ENCODE measurements at regions not wholly inside any gene's neighbourhood (a gene's known extent, or its start where the extent isn't known, plus 50 kb on each side); places are given as distances from the start of the nearest gene placed in this dataset.

- H2BK15ac ChIP-seq (ENCODE audit: low read depth, low read length) = no peak overlapping the region
These were observed 151.7 kb downstream of the ZPLD1 start for GRCh38 chr3:102586485-102586884.

More at GRCh38 chr3:102586485-102586884, 151.7 kb downstream of the ZPLD1 start:
- Mint-ChIP-seq H3K4me1 (no peaks in the 10 kb centered on the region), H3K27ac (no peak overlapping the region), H3K36me3 (ENCODE audit: insufficient read depth in 1 of 3, low read depth in 3 of 3) (no peaks in the 10 kb centered on the region), H3K9me3 (peaks cover 0 to 3% of the 10 kb centered on the region in 2 experiments; a peak in 2 of 5 replicates), H3K27me3 (ENCODE audit: low read depth) (no peaks in the 10 kb centered on the region), H3K4me3 (no peak overlapping the region)
- TF ChIP-seq CTCF (conservative IDR thresholded peaks at IDR 0.05) = no peak
- Histone ChIP-seq H2BK20ac (ENCODE audit: low read depth, low read length, poor library complexity, severe bottlenecking) (no peak overlapping the region), H3K9me3 (ENCODE audit: control insufficient read depth, low read depth, low read length) (no peaks in the 10 kb centered on the region), H2BK5ac (ENCODE audit: insufficient read length, low read length) (no peak overlapping the region), H3T11ph (ENCODE audit: low read length) (no peak overlapping the region), H3K23me2 (ENCODE audit: insufficient read length, low read depth, low read length, poor library complexity, severe bottlenecking) (no peaks in the 10 kb centered on the region), H3K79me1 (ENCODE audit: insufficient read depth, low read depth, low read length, poor library complexity, severe bottlenecking) (no peaks in the 10 kb centered on the region), H4K5ac (ENCODE audit: insufficient read length, low read depth, low read length) (no peak overlapping the region), H2AK5ac (ENCODE audit: insufficient read length, low read length) (no peak overlapping the region), H3K9ac (ENCODE audit: extremely low read depth, insufficient read length, low read length) (no peak overlapping the region), H3K27ac (ENCODE audit: insufficient read length, low read depth, low read length) (no peak overlapping the region), H3K18ac (ENCODE audit: insufficient read length, low read depth, low read length) (no peak overlapping the region), H2BK120ac (ENCODE audit: low read depth, low read length, poor library complexity, severe bottlenecking) (no peak overlapping the region), H4K8ac (replicated peaks; ENCODE audit: insufficient read length, low read depth, low read length) (no peak overlapping the region), H3K23ac (ENCODE audit: insufficient read length, low read depth, low read length) (no peak overlapping the region), H3K14ac (ENCODE audit: insufficient read depth, low read length) (no peak overlapping the region), H4K91ac (ENCODE audit: insufficient read length, low read depth, low read length) (no peak overlapping the region), H3K4ac (ENCODE audit: low read depth, low read length) (no peak overlapping the region), H3K79me2 (ENCODE audit: insufficient read depth, low read length) (no peaks in the 10 kb centered on the region), H3K4me1 (ENCODE audit: insufficient read depth, low read length) (no peaks in the 10 kb centered on the region), H3K4me2 (ENCODE audit: insufficient read depth, insufficient read length, low read length) (no peak overlapping the region), H2BK12ac (ENCODE audit: insufficient read length, low read depth, low read length) (no peak overlapping the region), H3K27me3 (ENCODE audit: insufficient read depth, low read length) (no peaks in the 10 kb centered on the region), H2AFZ (ENCODE audit: low read length) (no peak overlapping the region), H3K56ac (ENCODE audit: insufficient read length, low read depth, low read length) (no peak overlapping the region), H4K20me1 (ENCODE audit: control insufficient read depth, insufficient read depth, insufficient read length) (no peaks in the 10 kb centered on the region)
- no peak for DNase-seq
- WGBS (ENCODE audit: extremely low coverage, insufficient read length, low lambda C conversion rate) = no CpG with 5 or more reads among the region's 4 CpGs
